HepG2 (cell line): ENCODE measurements at regions not wholly inside any gene's neighbourhood (a gene's known extent, or its start where the extent isn't known, plus 50 kb on each side); places are given as distances from the start of the nearest gene placed in this dataset.

Experiments
- CSRNP2 ChIP-seq: sonication (generic); formaldehyde crosslinking; conservative IDR thresholded peaks from 2 replicates; pipeline ENCODE4 v1.8.0; 2022; ENCODE audit warnings: low read depth, missing genetic modification reagents
- DMAP1 ChIP-seq: IDR thresholded peaks from 2 replicates; pipeline ENCODE4 v1.6.1; 2016
- ETS1 ChIP-seq: sonication (generic); formaldehyde crosslinking; IDR thresholded peaks from 2 replicates; pipeline ENCODE4 v1.4.0; 2020; ENCODE audit warnings: missing genetic modification reagents
- HINFP ChIP-seq: sonication (generic); formaldehyde crosslinking; IDR thresholded peaks from 2 replicates; pipeline ENCODE4 v1.4.0; 2020; ENCODE audit warnings: low read depth, mild to moderate bottlenecking, missing genetic modification reagents
- MEIS2 ChIP-seq: sonication (generic); formaldehyde crosslinking; IDR thresholded peaks from 2 replicates; pipeline ENCODE4 v1.9.0; 2021; ENCODE audit warnings: mild to moderate bottlenecking, missing genetic modification reagents
- NCOA1 ChIP-seq: sonication (generic); formaldehyde crosslinking; IDR thresholded peaks from 2 replicates; pipeline ENCODE4 v1.9.0; 2021; ENCODE audit warnings: missing genetic modification reagents
- RORA ChIP-seq: sonication (generic); formaldehyde crosslinking; IDR thresholded peaks from 2 replicates; pipeline ENCODE4 v1.5.0; 2020; ENCODE audit warnings: mild to moderate bottlenecking, missing genetic modification reagents, moderate library complexity
- SIN3A ChIP-seq: IDR thresholded peaks from 2 replicates; pipeline ENCODE4 v1.6.1; 2011; ENCODE audit warnings: low read depth, mild to moderate bottlenecking, control low read depth, low read length, borderline replicate concordance
- SMAD3 ChIP-seq: sonication (generic); formaldehyde crosslinking; IDR thresholded peaks from 2 replicates; pipeline ENCODE4 v1.4.0; 2020; ENCODE audit warnings: missing genetic modification reagents
- SOX13 ChIP-seq, 3 experiments: fragments of 450-650 bp in 1 of 3; sonication (generic) in 1 of 3; formaldehyde crosslinking in 1 of 3; IDR thresholded peaks in 2 of 3; conservative IDR thresholded peaks in 1 of 3; 2 replicates each; pipeline versions ENCODE4 v1.5.0 to v1.6.1; 2016 to 2020; ENCODE audit warnings: antibody characterized with exemption in 1 of 3, mild to moderate bottlenecking in 1 of 3, missing compliant biosample characterization in 1 of 3, missing genetic modification reagents in 1 of 3, moderate library complexity in 1 of 3
- YY1 ChIP-seq: IDR thresholded peaks from 2 replicates; pipeline ENCODE4 v1.6.1; 2011; ENCODE audit warnings: low read length, low read depth, moderate library complexity, mild to moderate bottlenecking; ENCODE audit not compliant: insufficient read depth, insufficient replicate concordance
- ZBTB25 ChIP-seq: IDR thresholded peaks from 2 replicates; pipeline ENCODE4 v1.6.1; 2018; ENCODE audit warnings: missing genetic modification reagents
- ZBTB26 ChIP-seq: IDR thresholded peaks from 2 replicates; pipeline ENCODE4 v1.6.1; 2016; ENCODE audit warnings: missing compliant biosample characterization, missing genetic modification reagents, borderline replicate concordance
- ZNF563 ChIP-seq: sonication (generic); formaldehyde crosslinking; IDR thresholded peaks from 2 replicates; pipeline ENCODE4 v1.8.0; 2022; ENCODE audit warnings: mild to moderate bottlenecking, moderate library complexity, missing genetic modification reagents
- ZNF589 ChIP-seq: sonication (generic); formaldehyde crosslinking; conservative IDR thresholded peaks from 2 replicates; pipeline ENCODE4 v1.8.0; 2022; ENCODE audit warnings: mild to moderate bottlenecking, moderate library complexity, missing genetic modification reagents
- ZNF674 ChIP-seq: sonication (generic); formaldehyde crosslinking; IDR thresholded peaks from 2 replicates; pipeline ENCODE4 v1.5.0; 2020; ENCODE audit warnings: low read depth, mild to moderate bottlenecking, missing genetic modification reagents

- TF ChIP-seq ZNF674 (CRISPR knock-in tag), result no peak
- peak; percentile 59; the same call in 1 of the 2 replicates for TF ChIP-seq SIN3A
- no peak for TF ChIP-seq ZNF589 (CRISPR knock-in tag)
- no peak for TF ChIP-seq ZNF563 (CRISPR knock-in tag)
- no peak for TF ChIP-seq SOX13 (IDR thresholded peaks at IDR 0.05)
- peak in 1 of 2 experiments; percentile 60; a peak in 2 of 4 replicates for TF ChIP-seq SOX13 (CRISPR knock-in tag; conservative IDR thresholded peaks at IDR 0.05 in 1 of 2, IDR thresholded peaks at IDR 0.05 in 1 of 2)
- TF ChIP-seq YY1, result no peak
- TF ChIP-seq MEIS2, result peak; percentile 27; the same call in 1 of the 2 replicates
- peak; percentile 68; the same call in 1 of the 2 replicates for TF ChIP-seq ZBTB26
- TF ChIP-seq ETS1 (CRISPR knock-in tag), result no peak
- TF ChIP-seq SMAD3 (CRISPR knock-in tag), result peak; percentile 60; the same call in 1 of the 2 replicates
- no peak for TF ChIP-seq ZBTB25
- no peak for TF ChIP-seq CSRNP2 (CRISPR knock-in tag)
- no peak for TF ChIP-seq RORA (CRISPR knock-in tag)
- TF ChIP-seq HINFP (CRISPR knock-in tag), result no peak
- no peak for TF ChIP-seq NCOA1 (CRISPR knock-in tag)
- TF ChIP-seq DMAP1 (CRISPR knock-in tag), result peak; percentile 87
These were observed 207.4 kb upstream of the RFC3 start (continued) for GRCh38 chr13:33610438-33611120.
